ENCODE measurements at regions not wholly inside any gene's neighbourhood (a gene's known extent, or its start where the extent isn't known, plus 50 kb on each side); places are given as distances from the start of the nearest gene placed in this dataset.
"Not testable (repeated sequence)": the region's sequence is repeated elsewhere in the genome, so short reads cannot be mapped to it uniquely, and the experiment has no call there.

- CTCF ChIA-PET; H3K27ac Mint-ChIP-seq; POLR2A ChIA-PET; H3K27me3 Mint-ChIP-seq; H3K9me3 Mint-ChIP-seq (ENCODE audit: low read depth); ATAC-seq; intact Hi-C loops (cut with DNase I, micrococcal nuclease); DNase-seq; H3K4me3 Mint-ChIP-seq; H3K4me1 Mint-ChIP-seq; H3K36me3 Mint-ChIP-seq (ENCODE audit: low read depth): not testable (repeated sequence)
Measured at GRCh38 chr6:75031102-75031501, 174.8 kb downstream of the COL12A1 start.

- Mint-ChIP-seq H3K4me3 (no peak overlapping the region), H3K4me1 (no peaks in the 10 kb centered on the region), H3K36me3 (ENCODE audit: low read depth) (no peaks in the 10 kb centered on the region), H3K9me3 (ENCODE audit: low read depth) (no peaks in the 10 kb centered on the region), H3K27ac (no peak overlapping the region), H3K27me3 (no peaks in the 10 kb centered on the region)
- ATAC-seq (no peak), DNase-seq (no peak)
- ChIA-PET POLR2A (no interaction called here), CTCF (no interaction called here)
- intact Hi-C loops (cut with DNase I, micrococcal nuclease): no loop called here
Measured at GRCh38 chr6:75029333-75029732, 176.5 kb downstream of the COL12A1 start.

GRCh38 chr6:75025371-75025770, 180.5 kb downstream of the COL12A1 start:
- H3K4me1 Mint-ChIP-seq: no peaks in the 10 kb centered on the region
- no peak for ATAC-seq

GRCh38 chr6:75024828-75025227, 181.0 kb downstream of the COL12A1 start:
- H3K4me1 Mint-ChIP-seq: no peaks in the 10 kb centered on the region
- no peaks in the 10 kb centered on the region for H3K36me3 Mint-ChIP-seq (ENCODE audit: low read depth)
- POLR2A ChIA-PET: no interaction called here
- no peak overlapping the region for H3K27ac Mint-ChIP-seq
- ATAC-seq: no peak
- H3K4me3 Mint-ChIP-seq: no peak overlapping the region
- no peak for DNase-seq
- H3K27me3 Mint-ChIP-seq: no peaks in the 10 kb centered on the region
- no peaks in the 10 kb centered on the region for H3K9me3 Mint-ChIP-seq (ENCODE audit: low read depth)
- CTCF ChIA-PET: no interaction called here
- intact Hi-C loops (cut with DNase I, micrococcal nuclease): no loop called here

More at GRCh38 chr6:75025371-75025770, 180.5 kb downstream of the COL12A1 start:
- ChIA-PET CTCF (no interaction called here), POLR2A (no interaction called here)
- Mint-ChIP-seq H3K27ac (no peak overlapping the region), H3K27me3 (no peaks in the 10 kb centered on the region), H3K4me3 (no peak overlapping the region), H3K36me3 (ENCODE audit: low read depth) (no peaks in the 10 kb centered on the region), H3K9me3 (ENCODE audit: low read depth) (no peaks in the 10 kb centered on the region)
- intact Hi-C loops (cut with DNase I, micrococcal nuclease): no loop called here
- no peak for DNase-seq

- Mint-ChIP-seq H3K4me1 (no peaks in the 10 kb centered on the region), H3K36me3 (ENCODE audit: low read depth) (no peaks in the 10 kb centered on the region), H3K27me3 (no peaks in the 10 kb centered on the region), H3K27ac (no peak overlapping the region), H3K9me3 (ENCODE audit: low read depth) (peaks cover 4% of the 10 kb centered on the region), H3K4me3 (no peak overlapping the region)
- ChIA-PET POLR2A (no interaction called here), CTCF (no interaction called here)
- DNase-seq (no peak), ATAC-seq (no peak)
- intact Hi-C loops (cut with DNase I, micrococcal nuclease): no loop called here
Measured at GRCh38 chr6:75023634-75024033, 182.2 kb downstream of the COL12A1 start.

GRCh38 chr6:75020971-75021370, 184.9 kb downstream of the COL12A1 start:
- ATAC-seq: no peak
- Mint-ChIP-seq H3K4me3 (no peak overlapping the region), H3K27ac (no peak overlapping the region), H3K9me3 (ENCODE audit: low read depth) (peaks cover 6% of the 10 kb centered on the region), H3K4me1 (no peaks in the 10 kb centered on the region), H3K36me3 (ENCODE audit: low read depth) (no peaks in the 10 kb centered on the region), H3K27me3 (no peaks in the 10 kb centered on the region)
- ChIA-PET POLR2A (no interaction called here), CTCF (no interaction called here)
- intact Hi-C loops (cut with DNase I, micrococcal nuclease): no loop called here
- no peak for DNase-seq

- H3K36me3 Mint-ChIP-seq (ENCODE audit: low read depth): no peaks in the 10 kb centered on the region
- ChIA-PET POLR2A (no interaction called here), CTCF (no interaction called here)
- no peak overlapping the region for H3K4me3 Mint-ChIP-seq
- ATAC-seq (no peak), DNase-seq (no peak)
- intact Hi-C loops (cut with DNase I, micrococcal nuclease): no loop called here
- H3K4me1 Mint-ChIP-seq: no peaks in the 10 kb centered on the region
- H3K27ac Mint-ChIP-seq: no peak overlapping the region
- H3K9me3 Mint-ChIP-seq (ENCODE audit: low read depth): peaks cover 6% of the 10 kb centered on the region
- H3K27me3 Mint-ChIP-seq: no peaks in the 10 kb centered on the region
Measured at GRCh38 chr6:75020376-75020775, 185.5 kb downstream of the COL12A1 start.

- no peaks in the 10 kb centered on the region for H3K9me3 Mint-ChIP-seq (ENCODE audit: low read depth)
- H3K36me3 Mint-ChIP-seq (ENCODE audit: low read depth): no peaks in the 10 kb centered on the region
- no peak overlapping the region for H3K27ac Mint-ChIP-seq
- intact Hi-C loops (cut with DNase I, micrococcal nuclease): no loop called here
- no peak for ATAC-seq
- no peak for DNase-seq
- H3K27me3 Mint-ChIP-seq: no peaks in the 10 kb centered on the region
- ChIA-PET POLR2A (no interaction called here), CTCF (no interaction called here)
- H3K4me1 Mint-ChIP-seq: no peaks in the 10 kb centered on the region
- H3K4me3 Mint-ChIP-seq: no peak overlapping the region
Measured at GRCh38 chr6:75012018-75012417, 193.8 kb downstream of the COL12A1 start.

GRCh38 chr6:75003984-75004383, 201.9 kb downstream of the COL12A1 start:
- H3K36me3 Mint-ChIP-seq (ENCODE audit: low read depth); intact Hi-C loops (cut with DNase I, micrococcal nuclease); POLR2A ChIA-PET; H3K27me3 Mint-ChIP-seq; H3K4me1 Mint-ChIP-seq; ATAC-seq; H3K4me3 Mint-ChIP-seq; H3K9me3 Mint-ChIP-seq (ENCODE audit: low read depth); CTCF ChIA-PET; H3K27ac Mint-ChIP-seq; DNase-seq: not testable (repeated sequence)

GRCh38 chr6:74997646-74998045, 208.2 kb downstream of the COL12A1 start:
- Mint-ChIP-seq H3K9me3 (ENCODE audit: low read depth) (peaks cover 2% of the 10 kb centered on the region), H3K36me3 (ENCODE audit: low read depth) (no peaks in the 10 kb centered on the region), H3K27me3 (no peaks in the 10 kb centered on the region), H3K4me1 (no peaks in the 10 kb centered on the region), H3K27ac (no peak overlapping the region), H3K4me3 (no peak overlapping the region)
- CTCF ChIA-PET: no interaction called here
- ATAC-seq (no peak), DNase-seq (no peak)
- POLR2A ChIA-PET: no interaction called here
- intact Hi-C loops (cut with DNase I, micrococcal nuclease): no loop called here

- no peak overlapping the region for H3K27ac Mint-ChIP-seq
- CTCF ChIA-PET: no interaction called here
- intact Hi-C loops (cut with DNase I, micrococcal nuclease): no loop called here
- no peak overlapping the region for H3K4me3 Mint-ChIP-seq
- H3K36me3 Mint-ChIP-seq (ENCODE audit: low read depth): no peaks in the 10 kb centered on the region
- DNase-seq (no peak), ATAC-seq (no peak)
- POLR2A ChIA-PET: no interaction called here
- no peaks in the 10 kb centered on the region for H3K9me3 Mint-ChIP-seq (ENCODE audit: low read depth)
- H3K27me3 Mint-ChIP-seq: no peaks in the 10 kb centered on the region
- H3K4me1 Mint-ChIP-seq: no peaks in the 10 kb centered on the region
Measured at GRCh38 chr6:74993136-74993535, 212.7 kb downstream of the COL12A1 start.

GRCh38 chr6:74991573-74992332, 214.1 kb downstream of the COL12A1 start:
- DNase-seq: no peak
- Mint-ChIP-seq H3K4me1 (no peaks in the 10 kb centered on the region), H3K27ac (no peak overlapping the region), H3K4me3 (no peak overlapping the region), H3K27me3 (no peaks in the 10 kb centered on the region), H3K9me3 (ENCODE audit: low read depth) (peaks cover 2% of the 10 kb centered on the region), H3K36me3 (ENCODE audit: low read depth) (no peaks in the 10 kb centered on the region)
- CTCF ChIA-PET: no interaction called here
- intact Hi-C loops (cut with DNase I, micrococcal nuclease): no loop called here
- POLR2A ChIA-PET: no interaction called here
- ATAC-seq: no peak

Data from activated CD4-positive, alpha-beta T cell treated with anti-CD3 and anti-CD28 coated beads for 36 hours (primary cell).